Tibial artery (tissue), 4 donors: ENCODE measurements at regions not wholly inside any gene's neighbourhood (a gene's known extent, or its start where the extent isn't known, plus 50 kb on each side); places are given as distances from the start of the nearest gene placed in this dataset.

ENCODE experiments used
- DNase-seq, 2 donors: peaks; one replicate each; pipeline ENCODE4 v3.0.0-alpha.2; 2019
- H3K27ac ChIP-seq, 2 donors: fragments of 200-600 bp; sonication (generic) in 1 of 2; 1 replicate in 1 of 2; 2 replicates in 1 of 2; pipeline ENCODE4 v1.5.1; 2018 to 2019; ENCODE audit warnings: mild to moderate bottlenecking in 1 of 2
- H3K27me3 ChIP-seq, 2 donors: fragments of 200-600 bp; sonication (generic) in 1 of 2; one replicate each; pipeline versions ENCODE4 v1.5.1 to v1.6.0; 2016 to 2019
- H3K36me3 ChIP-seq, 3 donors: fragments of 200-600 bp; sonication (generic) in 2 of 3; one replicate each; pipeline ENCODE4 v1.5.1; 2016 to 2019; ENCODE audit warnings: mild to moderate bottlenecking in 2 of 3
- H3K4me1 ChIP-seq, 4 donors: fragments of 200-600 bp; sonication (generic) in 2 of 4; 1 replicate in 3 of 4; 2 replicates in 1 of 4; pipeline ENCODE4 v1.5.1; 2016 to 2019
- H3K4me3 ChIP-seq, 2 donors: fragments of 200-600 bp; sonication (generic) in 1 of 2; 1 replicate in 1 of 2; 2 replicates in 1 of 2; pipeline ENCODE4 v1.5.1; 2018 to 2019; ENCODE audit warnings: mild to moderate bottlenecking in 2 of 2
- H3K9me3 ChIP-seq, 3 donors: fragments of 200-600 bp; sonication (generic) in 1 of 3; one replicate each; pipeline ENCODE4 v1.5.1; 2016 to 2019
- CTCF ChIP-seq, 2 experiments: fragments of 200-600 bp in 1 of 2; fragments of 450-650 bp in 1 of 2; IDR thresholded peaks; one replicate each; pipeline ENCODE4 v1.5.1; 2017 to 2019; ENCODE audit warnings: antibody characterized with exemption in 2 of 2, mild to moderate bottlenecking in 1 of 2, moderate library complexity in 1 of 2
- intact Hi-C: fragments of 100-400 bp; cut with DNase I; formaldehyde crosslinking; loops from one replicate; pipeline ENCODE4 v1.15.0; 2023; ENCODE audit warnings: low total_unique reads

GRCh38 chr12:115251727-115252126, 567.8 kb upstream of the TBX3 start:
- H3K36me3 ChIP-seq: no peaks in the 10 kb centered on the region
- no peak for TF ChIP-seq CTCF (IDR thresholded peaks at IDR 0.05)
- H3K9me3 ChIP-seq: no peaks in the 10 kb centered on the region

GRCh38 chr12:115249671-115250278, 565.8 kb upstream of the TBX3 start:
- Histone ChIP-seq H3K4me3 (no peak overlapping the region), H3K27ac (no peak overlapping the region), H3K9me3 (no peaks in the 10 kb centered on the region), H3K4me1 (no peaks in the 10 kb centered on the region), H3K27me3 (no peaks in the 10 kb centered on the region), H3K36me3 (no peaks in the 10 kb centered on the region)
- DNase-seq: no peak
- no peak for TF ChIP-seq CTCF (IDR thresholded peaks at IDR 0.05)
- intact Hi-C loops: no loop called here

More at GRCh38 chr12:115251727-115252126, 567.8 kb upstream of the TBX3 start:
- H3K27ac ChIP-seq: no peak overlapping the region
- H3K4me3 ChIP-seq: no peak overlapping the region
- H3K4me1 ChIP-seq: no peaks in the 10 kb centered on the region
- intact Hi-C loops: no loop called here
- H3K27me3 ChIP-seq: no peaks in the 10 kb centered on the region
- no peak for DNase-seq

GRCh38 chr12:115245020-115245419, 561.0 kb upstream of the TBX3 start:
- DNase-seq: no peak
- no peaks in the 10 kb centered on the region for H3K9me3 ChIP-seq
- no peak overlapping the region for H3K4me3 ChIP-seq
- H3K27ac ChIP-seq: no peak overlapping the region
- no peaks in the 10 kb centered on the region for H3K36me3 ChIP-seq
- no peak for TF ChIP-seq CTCF (IDR thresholded peaks at IDR 0.05)
- H3K27me3 ChIP-seq: peaks cover 0 to 6% of the 10 kb centered on the region in 2 donors
- intact Hi-C loops: no loop called here
- no peaks in the 10 kb centered on the region for H3K4me1 ChIP-seq

- intact Hi-C loops: no loop called here
- Histone ChIP-seq H3K27ac (no peak overlapping the region), H3K27me3 (peaks cover 0 to 6% of the 10 kb centered on the region in 2 donors), H3K36me3 (no peaks in the 10 kb centered on the region), H3K4me3 (no peak overlapping the region), H3K4me1 (no peaks in the 10 kb centered on the region), H3K9me3 (no peaks in the 10 kb centered on the region)
- no peak for TF ChIP-seq CTCF (IDR thresholded peaks at IDR 0.05)
- no peak for DNase-seq
Observed at GRCh38 chr12:115243933-115244628, 560.1 kb upstream of the TBX3 start.

GRCh38 chr12:115240251-115240650, 556.3 kb upstream of the TBX3 start:
- H3K36me3 ChIP-seq: no peaks in the 10 kb centered on the region
- H3K27ac ChIP-seq: no peak overlapping the region
- H3K9me3 ChIP-seq: no peaks in the 10 kb centered on the region
- H3K4me3 ChIP-seq: no peak overlapping the region
- no peak for DNase-seq
- no peaks in the 10 kb centered on the region for H3K4me1 ChIP-seq
- TF ChIP-seq CTCF (IDR thresholded peaks at IDR 0.05): no peak
- intact Hi-C loops: no loop called here
- H3K27me3 ChIP-seq: peaks cover 0 to 6% of the 10 kb centered on the region in 2 donors
